T47D (cell line): ENCODE measurements at regions not wholly inside any gene's neighbourhood (a gene's known extent, or its start where the extent isn't known, plus 50 kb on each side); places are given as distances from the start of the nearest gene placed in this dataset.

ENCODE experiments used
- DNase-seq, 2 experiments: peaks; one replicate each; pipeline versions ENCODE4 v3.0.0 to v3.0.0-alpha.2; 2011 to 2012; ENCODE audit warnings: low read depth in 1 of 2, low spot score in 1 of 2
- JUND ChIP-seq: IDR thresholded peaks from 2 replicates; pipeline ENCODE4 v1.6.1; 2012; ENCODE audit warnings: low read depth
- in situ Hi-C: cut with HindIII; loops from 2 replicates; pipeline ENCODE4 v1.10.0; 2016; ENCODE audit warnings: low sequenced_read_pairs, low pct_unique_long_range_greater_than_20kb

- in situ Hi-C loops = no loop called here
- no peak for DNase-seq
- TF ChIP-seq JUND = no peak
These were observed 403.8 kb upstream of the CDH11 start for GRCh38 chr16:65525707-65526106.

- TF ChIP-seq JUND = no peak
- DNase-seq = no peak
- in situ Hi-C loops = no loop called here
These were observed 403.1 kb upstream of the CDH11 start for GRCh38 chr16:65524997-65525396.

GRCh38 chr16:65524231-65524630, 402.4 kb upstream of the CDH11 start:
- no peak for TF ChIP-seq JUND
- in situ Hi-C loops = no loop called here

GRCh38 chr16:65523283-65523944, 401.6 kb upstream of the CDH11 start:
- in situ Hi-C loops = no loop called here
- no peak for DNase-seq
- no peak for TF ChIP-seq JUND

More at GRCh38 chr16:65524231-65524630, 402.4 kb upstream of the CDH11 start:
- DNase-seq = no peak

- no peak for DNase-seq
- TF ChIP-seq JUND = no peak
- in situ Hi-C loops = no loop called here
These were observed 400.5 kb upstream of the CDH11 start for GRCh38 chr16:65522412-65522811.

- no peak for TF ChIP-seq JUND
- no peak for DNase-seq
- in situ Hi-C loops = no loop called here
These were observed 399.9 kb upstream of the CDH11 start for GRCh38 chr16:65521633-65522328.

- TF ChIP-seq JUND = no peak
- in situ Hi-C loops = no loop called here
- no peak for DNase-seq
These were observed 397.5 kb upstream of the CDH11 start for GRCh38 chr16:65519402-65519801.

GRCh38 chr16:65515193-65515592, 393.3 kb upstream of the CDH11 start:
- peak in 1 of 2 experiments; percentile 25 for DNase-seq
- in situ Hi-C loops = no loop called here
- TF ChIP-seq JUND = no peak

- TF ChIP-seq JUND = no peak
- no peak for DNase-seq
- in situ Hi-C loops = no loop called here
These were observed 389.0 kb upstream of the CDH11 start for GRCh38 chr16:65510850-65511249.

- no peak for TF ChIP-seq JUND
These were observed 388.4 kb upstream of the CDH11 start for GRCh38 chr16:65510241-65510640.

GRCh38 chr16:65509172-65509571, 387.3 kb upstream of the CDH11 start:
- in situ Hi-C loops = no loop called here
- TF ChIP-seq JUND = no peak
- DNase-seq = no peak

More at GRCh38 chr16:65510241-65510640, 388.4 kb upstream of the CDH11 start:
- no peak for DNase-seq
- in situ Hi-C loops = no loop called here

- in situ Hi-C loops = no loop called here
- no peak for TF ChIP-seq JUND
- DNase-seq = no peak
These were observed 379.1 kb upstream of the CDH11 start for GRCh38 chr16:65500919-65501318.

- no peak for DNase-seq
- in situ Hi-C loops = no loop called here
- no peak for TF ChIP-seq JUND
These were observed 378.1 kb upstream of the CDH11 start for GRCh38 chr16:65500007-65500406.

GRCh38 chr16:65499566-65499965, 377.7 kb upstream of the CDH11 start:
- DNase-seq = no peak
- in situ Hi-C loops = no loop called here
- TF ChIP-seq JUND = no peak
